ENCODE measurements at regions not wholly inside any gene's neighbourhood (a gene's known extent, or its start where the extent isn't known, plus 50 kb on each side); places are given as distances from the start of the nearest gene placed in this dataset.
"Not testable (repeated sequence)": the region's sequence is repeated elsewhere in the genome, so short reads cannot be mapped to it uniquely, and the experiment has no call there.

DNA sequence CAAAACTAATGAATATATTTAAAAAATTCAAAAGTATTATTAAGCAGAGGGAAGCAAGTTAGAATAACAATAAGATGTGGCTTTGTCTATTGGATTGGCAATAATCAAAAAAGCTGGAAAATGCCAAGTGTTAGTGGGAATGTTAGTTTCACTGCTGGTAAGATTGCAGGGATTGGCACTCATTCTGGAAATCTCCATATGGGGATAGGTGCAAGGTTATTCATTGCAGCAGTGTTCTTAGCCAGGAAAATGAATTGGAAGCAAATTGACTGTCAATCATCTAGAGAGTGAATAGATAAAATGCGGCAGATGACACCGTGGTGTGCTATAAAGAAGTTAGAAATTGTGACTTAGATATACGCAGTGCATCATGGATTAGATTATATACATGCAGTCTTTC is 1615.5 kb upstream of the PCDH7 start:
- in situ Hi-C loops (cut with HindIII; ENCODE audit: low sequenced_read_pairs) = no loop called here
- no peak for DNase-seq (ENCODE audit: low read depth)
- H3K4me3 ChIP-seq (ENCODE audit: low read depth, low read length) = no peak overlapping the region
- TF ChIP-seq, protein P1, sequence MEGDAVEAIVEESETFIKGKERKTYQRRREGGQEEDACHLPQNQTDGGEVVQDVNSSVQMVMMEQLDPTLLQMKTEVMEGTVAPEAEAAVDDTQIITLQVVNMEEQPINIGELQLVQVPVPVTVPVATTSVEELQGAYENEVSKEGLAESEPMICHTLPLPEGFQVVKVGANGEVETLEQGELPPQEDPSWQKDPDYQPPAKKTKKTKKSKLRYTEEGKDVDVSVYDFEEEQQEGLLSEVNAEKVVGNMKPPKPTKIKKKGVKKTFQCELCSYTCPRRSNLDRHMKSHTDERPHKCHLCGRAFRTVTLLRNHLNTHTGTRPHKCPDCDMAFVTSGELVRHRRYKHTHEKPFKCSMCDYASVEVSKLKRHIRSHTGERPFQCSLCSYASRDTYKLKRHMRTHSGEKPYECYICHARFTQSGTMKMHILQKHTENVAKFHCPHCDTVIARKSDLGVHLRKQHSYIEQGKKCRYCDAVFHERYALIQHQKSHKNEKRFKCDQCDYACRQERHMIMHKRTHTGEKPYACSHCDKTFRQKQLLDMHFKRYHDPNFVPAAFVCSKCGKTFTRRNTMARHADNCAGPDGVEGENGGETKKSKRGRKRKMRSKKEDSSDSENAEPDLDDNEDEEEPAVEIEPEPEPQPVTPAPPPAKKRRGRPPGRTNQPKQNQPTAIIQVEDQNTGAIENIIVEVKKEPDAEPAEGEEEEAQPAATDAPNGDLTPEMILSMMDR (IDR thresholded peaks at IDR 0.05; ENCODE audit: low read depth, low read length, missing control alignments) = no peak

DNA sequence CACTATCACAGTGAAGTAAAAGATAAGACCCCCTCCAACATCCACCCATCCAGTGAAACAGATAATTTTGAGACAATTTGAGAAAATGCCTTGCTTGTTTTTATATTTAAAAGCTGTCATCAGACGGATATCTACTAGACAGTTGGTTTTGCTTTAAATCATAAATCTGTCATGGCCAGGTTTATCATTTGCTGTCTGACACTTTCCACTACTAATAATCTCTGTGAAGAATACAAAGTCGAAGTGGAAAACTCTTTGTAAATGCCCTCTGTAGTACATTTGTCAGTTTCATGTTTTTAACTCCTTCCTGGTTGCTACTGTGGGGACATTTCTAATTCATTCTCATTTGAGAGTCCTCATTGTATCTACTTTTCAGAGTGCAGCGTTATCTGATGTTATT is 1606.2 kb upstream of the PCDH7 start:
- TF ChIP-seq, protein P1 (IDR thresholded peaks at IDR 0.05; ENCODE audit: low read depth, low read length, missing control alignments) = no peak
- no peak for DNase-seq (ENCODE audit: low read depth)
- no peak overlapping the region for H3K4me3 ChIP-seq (ENCODE audit: low read depth, low read length)
- in situ Hi-C loops (cut with HindIII; ENCODE audit: low sequenced_read_pairs) = no loop called here

DNA sequence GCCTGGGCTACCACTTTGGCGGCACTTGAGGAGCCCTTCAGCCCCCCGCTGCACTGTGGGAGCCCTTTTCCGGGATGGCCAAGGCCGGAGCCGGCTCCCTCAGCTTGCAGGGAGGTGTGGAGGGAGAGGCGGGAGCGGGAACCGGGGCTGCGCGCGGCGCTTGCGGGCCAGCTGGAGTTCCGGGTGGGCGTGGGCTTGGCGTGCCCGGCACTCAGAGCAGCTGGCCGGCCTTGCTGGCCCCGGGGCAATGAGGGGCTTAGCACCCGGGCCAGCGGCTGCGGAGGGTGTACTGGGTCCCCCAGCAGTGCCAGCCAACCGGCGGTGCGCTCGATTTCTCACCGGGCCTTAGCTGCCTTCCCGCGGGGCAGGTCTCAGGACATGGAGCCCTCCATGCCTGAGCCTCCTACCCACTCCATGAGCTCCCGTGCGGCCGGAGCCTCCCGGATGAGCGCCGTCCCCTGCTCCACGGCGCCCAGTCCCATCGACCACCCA is 1602.9 kb upstream of the PCDH7 start:
- in situ Hi-C loops (cut with HindIII; ENCODE audit: low sequenced_read_pairs); H3K4me3 ChIP-seq (ENCODE audit: low read depth, low read length); DNase-seq (ENCODE audit: low read depth): not testable (repeated sequence)

DNA sequence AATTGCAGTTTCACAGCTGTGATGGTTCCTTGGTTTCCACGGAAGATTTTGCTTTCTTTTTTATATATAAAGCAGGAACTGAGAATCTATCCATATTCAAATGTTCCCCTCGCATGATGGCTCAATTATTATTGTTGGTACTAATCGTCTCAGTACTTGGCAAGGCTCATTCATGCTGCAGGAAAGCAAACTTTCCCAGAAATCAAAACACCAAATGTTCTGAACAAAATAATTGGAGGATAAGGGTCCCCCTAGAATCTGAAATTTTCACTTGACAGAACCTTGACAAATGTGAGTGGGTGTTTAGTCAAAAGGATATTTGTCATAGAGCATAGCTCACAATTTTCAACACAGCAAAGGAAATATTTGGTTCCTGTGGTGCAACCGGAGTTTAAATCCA is 1598.6 kb upstream of the PCDH7 start:
- DNase-seq (ENCODE audit: low read depth) = no peak
- H3K4me3 ChIP-seq (ENCODE audit: low read depth, low read length) = no peak overlapping the region
- in situ Hi-C loops (cut with HindIII; ENCODE audit: low sequenced_read_pairs) = no loop called here
- TF ChIP-seq, protein P1 (IDR thresholded peaks at IDR 0.05; ENCODE audit: low read depth, low read length, missing control alignments) = no peak

DNA sequence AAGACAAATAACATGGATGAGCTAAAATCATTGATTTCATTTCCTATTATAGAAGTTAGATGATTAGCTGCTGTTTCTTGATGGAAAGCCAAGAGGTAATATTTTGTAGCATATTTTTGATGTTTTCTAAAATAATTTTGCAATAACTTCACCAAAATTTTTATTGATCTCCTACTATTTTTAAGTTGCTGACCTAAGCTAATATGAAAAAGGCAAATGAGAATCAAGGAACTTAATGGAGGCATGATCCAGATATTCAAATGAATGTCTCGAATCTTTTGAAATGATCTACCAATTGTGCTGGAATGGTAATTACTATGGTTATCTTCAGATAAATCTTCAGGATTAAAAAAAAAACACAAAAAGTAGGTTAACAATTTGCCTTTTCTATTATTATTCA is 1591.4 kb upstream of the PCDH7 start:
- in situ Hi-C loops (cut with HindIII; ENCODE audit: low sequenced_read_pairs) = no loop called here
- no peak for DNase-seq (ENCODE audit: low read depth)
- TF ChIP-seq, protein P1 (IDR thresholded peaks at IDR 0.05; ENCODE audit: low read depth, low read length, missing control alignments) = no peak
- no peak overlapping the region for H3K4me3 ChIP-seq (ENCODE audit: low read depth, low read length)

DNA sequence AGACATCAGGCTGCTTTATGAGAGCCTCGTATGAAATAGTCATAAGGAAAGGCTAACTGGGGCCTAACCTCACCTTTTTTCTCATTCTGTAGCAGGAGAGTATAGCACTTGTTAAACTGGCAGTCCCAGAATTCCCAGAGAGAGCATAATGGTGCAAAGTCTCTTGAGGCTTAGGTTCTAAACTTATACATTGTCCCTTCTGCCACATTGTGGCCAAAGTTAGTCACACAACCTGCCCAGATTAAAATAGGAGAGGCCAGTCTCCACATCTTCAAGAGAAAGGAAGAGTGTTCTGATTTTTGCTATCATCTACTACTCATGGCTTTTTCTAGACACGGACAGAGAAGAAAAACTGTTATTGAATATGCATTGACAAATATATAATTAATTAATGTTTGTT is 1588.9 kb upstream of the PCDH7 start:
- H3K4me3 ChIP-seq (ENCODE audit: low read depth, low read length) = no peak overlapping the region
- no peak for DNase-seq (ENCODE audit: low read depth)
- in situ Hi-C loops (cut with HindIII; ENCODE audit: low sequenced_read_pairs) = no loop called here
- TF ChIP-seq, protein P1 (IDR thresholded peaks at IDR 0.05; ENCODE audit: low read depth, low read length, missing control alignments) = no peak

DNA sequence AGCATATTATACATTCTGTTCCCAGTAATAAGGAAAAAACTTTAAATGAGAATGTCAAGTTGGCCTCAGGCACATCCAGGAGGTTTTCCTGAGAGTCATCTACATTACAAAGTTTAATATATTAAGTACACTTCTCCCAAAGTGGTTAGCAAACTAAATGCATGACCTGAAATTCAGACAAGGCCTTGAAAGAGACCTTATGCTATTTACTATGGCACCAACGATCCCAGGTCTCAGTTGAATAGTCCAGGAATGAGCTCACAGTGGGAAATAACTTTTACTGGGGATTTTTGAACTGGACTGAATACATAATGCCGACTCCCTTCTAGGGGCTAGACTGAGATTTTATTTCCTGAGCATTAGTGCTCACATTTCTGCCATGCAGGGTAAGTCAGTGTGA is 1577.5 kb upstream of the PCDH7 start:
- DNase-seq (ENCODE audit: low read depth) = no peak
- H3K4me3 ChIP-seq (ENCODE audit: low read depth, low read length) = no peak overlapping the region
- in situ Hi-C loops (cut with HindIII; ENCODE audit: low sequenced_read_pairs) = no loop called here
- TF ChIP-seq, protein P1 (IDR thresholded peaks at IDR 0.05; ENCODE audit: low read depth, low read length, missing control alignments) = no peak

All from astrocyte of the cerebellum (primary cell).